ENCODE measurements at regions not wholly inside any gene's neighbourhood (a gene's known extent, or its start where the extent isn't known, plus 50 kb on each side); places are given as distances from the start of the nearest gene placed in this dataset.
"Not testable (repeated sequence)": the region's sequence is repeated elsewhere in the genome, so short reads cannot be mapped to it uniquely, and the experiment has no call there.

GRCh38 chr7:113301141-113301540 is 182.8 kb upstream of the SMIM30 start:
- no peak for DNase-seq (ENCODE audit: low spot score)

GRCh38 chr7:113299748-113300147 is 181.4 kb upstream of the SMIM30 start:
- DNase-seq (ENCODE audit: low spot score) = no peak

GRCh38 chr7:113298501-113298900 is 180.1 kb upstream of the SMIM30 start:
- no peak for DNase-seq (ENCODE audit: low spot score)

- DNase-seq (ENCODE audit: low spot score) = no peak
These were observed 176.4 kb upstream of the SMIM30 start for GRCh38 chr7:113294750-113295149.

- DNase-seq (ENCODE audit: low spot score) = no peak
These were observed 173.8 kb upstream of the SMIM30 start for GRCh38 chr7:113292105-113292504.

- DNase-seq (ENCODE audit: low spot score) = no peak
These were observed 172.7 kb upstream of the SMIM30 start for GRCh38 chr7:113291058-113291457.

- no peak for DNase-seq (ENCODE audit: low spot score)
These were observed 170.9 kb upstream of the SMIM30 start for GRCh38 chr7:113289140-113289740.

GRCh38 chr7:113285411-113285810 is 167.1 kb upstream of the SMIM30 start:
- DNase-seq (ENCODE audit: low spot score) = no peak

GRCh38 chr7:113283861-113284260 is 165.5 kb upstream of the SMIM30 start:
- DNase-seq (ENCODE audit: low spot score) = no peak

- no peak for DNase-seq (ENCODE audit: low spot score)
These were observed 164.5 kb upstream of the SMIM30 start for GRCh38 chr7:113282875-113283274.

GRCh38 chr7:113281223-113281622 is 162.9 kb upstream of the SMIM30 start:
- DNase-seq (ENCODE audit: low spot score) = no peak

- no peak for DNase-seq (ENCODE audit: low spot score)
These were observed 160.9 kb upstream of the SMIM30 start for GRCh38 chr7:113279256-113279655.

- no peak for DNase-seq (ENCODE audit: low spot score)
These were observed 152.4 kb upstream of the SMIM30 start for GRCh38 chr7:113270790-113271189.

- DNase-seq (ENCODE audit: low spot score) = not testable (repeated sequence)
These were observed 151.2 kb upstream of the SMIM30 start for GRCh38 chr7:113269592-113269991.

GRCh38 chr7:113268757-113269156 is 150.4 kb upstream of the SMIM30 start:
- no peak for DNase-seq (ENCODE audit: low spot score)

GRCh38 chr7:113267885-113268284 is 149.5 kb upstream of the SMIM30 start:
- no peak for DNase-seq (ENCODE audit: low spot score)

GRCh38 chr7:113267271-113267670 is 148.9 kb upstream of the SMIM30 start:
- DNase-seq (ENCODE audit: low spot score) = no peak

- no peak for DNase-seq (ENCODE audit: low spot score)
These were observed 145.4 kb upstream of the SMIM30 start for GRCh38 chr7:113263749-113264148.

- DNase-seq (ENCODE audit: low spot score) = not testable (repeated sequence)
These were observed 144.9 kb upstream of the SMIM30 start for GRCh38 chr7:113263215-113263742.

- no peak for DNase-seq (ENCODE audit: low spot score)
These were observed 138.7 kb upstream of the SMIM30 start for GRCh38 chr7:113256883-113257531.

- DNase-seq (ENCODE audit: low spot score) = no peak
These were observed 128.8 kb upstream of the SMIM30 start for GRCh38 chr7:113247198-113247597.

GRCh38 chr7:113246738-113247137 is 128.4 kb upstream of the SMIM30 start:
- DNase-seq (ENCODE audit: low spot score) = no peak

- DNase-seq (ENCODE audit: low spot score) = no peak
These were observed 114.5 kb upstream of the SMIM30 start for GRCh38 chr7:113232885-113233284.

- DNase-seq (ENCODE audit: low spot score) = no peak
These were observed 112.3 kb upstream of the SMIM30 start for GRCh38 chr7:113230691-113231090.
